ENCODE measurements at regions not wholly inside any gene's neighbourhood (a gene's known extent, or its start where the extent isn't known, plus 50 kb on each side); places are given as distances from the start of the nearest gene placed in this dataset.

DNA sequence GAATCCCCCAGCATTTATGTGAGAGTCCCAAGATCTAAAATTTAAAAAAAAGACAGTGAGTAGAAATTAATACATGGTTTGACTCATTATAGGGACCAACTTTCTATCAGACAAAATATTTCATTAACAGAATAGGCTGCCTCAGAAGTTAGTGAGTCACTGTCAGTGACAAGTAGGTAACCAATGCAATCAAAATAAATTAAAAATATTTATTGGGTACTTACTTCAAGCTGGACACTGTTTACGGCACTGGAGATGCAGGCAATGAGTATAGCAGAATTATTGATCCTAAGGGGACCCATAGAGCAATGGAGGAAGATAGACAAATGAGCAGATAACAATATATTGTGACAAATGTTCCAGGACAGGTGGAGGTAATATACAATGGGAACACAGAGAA, 135.6 kb upstream of the BCL6 start:
- H3K4me2 ChIP-seq (ENCODE audit: low read length) = no peak overlapping the region

More for the DNA sequence above, 135.6 kb upstream of the BCL6 start:
- Histone ChIP-seq H3K9ac (ENCODE audit: low read length) (no peak overlapping the region), H3K27ac (ENCODE audit: low read depth, low read length) (no peak overlapping the region), H3K4me1 (ENCODE audit: control insufficient read depth in 1 of 2, insufficient read depth in 2 of 2, low read length in 2 of 2) (peaks cover 0 to 13% of the 10 kb centered on the region in 2 experiments; a peak in 2 of 4 replicates), H3K79me2 (ENCODE audit: insufficient read depth, low read length) (no peaks in the 10 kb centered on the region), H4K20me1 (ENCODE audit: insufficient read depth) (no peaks in the 10 kb centered on the region), H2AFZ (ENCODE audit: low read depth, low read length, poor library complexity, severe bottlenecking) (no peak overlapping the region), H3K36me3 (ENCODE audit: control insufficient read depth in 1 of 2, insufficient read depth in 2 of 2, low read length in 2 of 2) (peaks cover 0 to 3% of the 10 kb centered on the region in 2 experiments; a peak in 2 of 4 replicates), H3K9me3 (ENCODE audit: control insufficient read depth in 1 of 2, insufficient read depth in 1 of 2, low read depth in 1 of 2, low read length in 2 of 2) (no peaks in the 10 kb centered on the region), H3K27me3 (ENCODE audit: insufficient read depth, low read length) (no peaks in the 10 kb centered on the region), H3K9me2 (ENCODE audit: insufficient read depth) (no peaks in the 10 kb centered on the region), H3K4me3 (replicated peaks in 1 of 2; ENCODE audit: low read depth in 1 of 2, low read length in 2 of 2) (no peak overlapping the region)
- POLR2A ChIA-PET = no interaction called here
- no peak for TF ChIP-seq POLR2A (IDR thresholded peaks at IDR 0.05; ENCODE audit: borderline replicate concordance, extremely low read depth, insufficient read depth, insufficient read length)
- TF ChIP-seq FOSL1 (IDR thresholded peaks at IDR 0.05; ENCODE audit: low read depth) = no peak
- TF ChIP-seq CTCF (IDR thresholded peaks at IDR 0.05 in 2 of 3, conservative IDR thresholded peaks at IDR 0.05 in 1 of 3; ENCODE audit: borderline replicate concordance in 1 of 3, insufficient read depth in 1 of 3, low read depth in 2 of 3, low read length in 2 of 3) = no peak
- TF ChIP-seq, protein P1, sequence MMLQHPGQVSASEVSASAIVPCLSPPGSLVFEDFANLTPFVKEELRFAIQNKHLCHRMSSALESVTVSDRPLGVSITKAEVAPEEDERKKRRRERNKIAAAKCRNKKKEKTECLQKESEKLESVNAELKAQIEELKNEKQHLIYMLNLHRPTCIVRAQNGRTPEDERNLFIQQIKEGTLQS (IDR thresholded peaks at IDR 0.05) = no peak
- no peak for TF ChIP-seq YY1 (IDR thresholded peaks at IDR 0.05; ENCODE audit: extremely low read depth, insufficient replicate concordance, low read depth, low read length)
- TF ChIP-seq ZFX (IDR thresholded peaks at IDR 0.05) = no peak
- no peak for TF ChIP-seq RAD21 (IDR thresholded peaks at IDR 0.05; ENCODE audit: low read depth)
- TF ChIP-seq SIN3A (IDR thresholded peaks at IDR 0.05; ENCODE audit: low read depth) = no peak
- no peak for TF ChIP-seq EGR1 (IDR thresholded peaks at IDR 0.05; ENCODE audit: low read depth)
- no peak for TF ChIP-seq POLR2AphosphoS5 (IDR thresholded peaks at IDR 0.05; ENCODE audit: low read depth, low read length)
- intact Hi-C loops (cut with micrococcal nuclease) = no loop called here
- DNase-seq (ENCODE audit: low read depth, low spot score) (no peak), ATAC-seq (no peak)
- CTCF ChIA-PET = no interaction called here
- no TSS peak for BruUV-seq (replicated peaks)
- RAD21 ChIA-PET (ENCODE audit: low non-redundant PET in 1 of 2, low total read pairs in 2 of 2, uncharacterized antibody in 2 of 2, unreplicated experiment in 2 of 2) = no interaction called here

Data from HCT116 (cell line).